Gastrocnemius medialis (tissue), 4 donors: ENCODE measurements at regions not wholly inside any gene's neighbourhood (a gene's known extent, or its start where the extent isn't known, plus 50 kb on each side); places are given as distances from the start of the nearest gene placed in this dataset.

Source experiments
- POLR2A ChIP-seq, 2 donors: fragments of 450-650 bp; IDR thresholded peaks; one replicate each; pipeline ENCODE4 v1.6.1; 2017; ENCODE audit warnings: antibody characterized with exemption in 2 of 2, mild to moderate bottlenecking in 2 of 2, moderate library complexity in 2 of 2
- TF ChIP-seq, protein P1 (sequence below), 5 experiments: fragments of 450-650 bp in 3 of 5; fragments of 200-600 bp in 2 of 5; sonication (generic) in 2 of 5; IDR thresholded peaks in 4 of 5; conservative IDR thresholded peaks in 1 of 5; 1 replicate in 4 of 5; 2 replicates in 1 of 5; pipeline ENCODE4 v1.5.1; 2016 to 2019; ENCODE audit warnings: antibody characterized with exemption in 5 of 5, mild to moderate bottlenecking in 3 of 5, moderate library complexity in 3 of 5

GRCh38 chr3:464255-464654 is 267.7 kb downstream of the CHL1 start:
- TF ChIP-seq, protein P1, sequence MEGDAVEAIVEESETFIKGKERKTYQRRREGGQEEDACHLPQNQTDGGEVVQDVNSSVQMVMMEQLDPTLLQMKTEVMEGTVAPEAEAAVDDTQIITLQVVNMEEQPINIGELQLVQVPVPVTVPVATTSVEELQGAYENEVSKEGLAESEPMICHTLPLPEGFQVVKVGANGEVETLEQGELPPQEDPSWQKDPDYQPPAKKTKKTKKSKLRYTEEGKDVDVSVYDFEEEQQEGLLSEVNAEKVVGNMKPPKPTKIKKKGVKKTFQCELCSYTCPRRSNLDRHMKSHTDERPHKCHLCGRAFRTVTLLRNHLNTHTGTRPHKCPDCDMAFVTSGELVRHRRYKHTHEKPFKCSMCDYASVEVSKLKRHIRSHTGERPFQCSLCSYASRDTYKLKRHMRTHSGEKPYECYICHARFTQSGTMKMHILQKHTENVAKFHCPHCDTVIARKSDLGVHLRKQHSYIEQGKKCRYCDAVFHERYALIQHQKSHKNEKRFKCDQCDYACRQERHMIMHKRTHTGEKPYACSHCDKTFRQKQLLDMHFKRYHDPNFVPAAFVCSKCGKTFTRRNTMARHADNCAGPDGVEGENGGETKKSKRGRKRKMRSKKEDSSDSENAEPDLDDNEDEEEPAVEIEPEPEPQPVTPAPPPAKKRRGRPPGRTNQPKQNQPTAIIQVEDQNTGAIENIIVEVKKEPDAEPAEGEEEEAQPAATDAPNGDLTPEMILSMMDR (IDR thresholded peaks at IDR 0.05 in 4 of 5, conservative IDR thresholded peaks at IDR 0.05 in 1 of 5): no peak
- no peak for TF ChIP-seq POLR2A (IDR thresholded peaks at IDR 0.05)
